GF-D8 (cell line): ENCODE measurements at regions not wholly inside any gene's neighbourhood (a gene's known extent, or its start where the extent isn't known, plus 50 kb on each side); places are given as distances from the start of the nearest gene placed in this dataset.

Source experiments
- DNase-seq: peaks from one replicate; lab custom pipeline; 2025; lab: John Stamatoyannopoulos, UW

- DNase-seq, result no peak
Observed at GRCh38 chr13:80666782-80667552, 326.0 kb upstream of the SPRY2 start.

- DNase-seq, result no peak
Observed at GRCh38 chr13:80665792-80666333, 324.9 kb upstream of the SPRY2 start.

- DNase-seq, result no peak
Observed at GRCh38 chr13:80664950-80665349, 324.0 kb upstream of the SPRY2 start.

- no peak for DNase-seq
Observed at GRCh38 chr13:80663788-80664187, 322.9 kb upstream of the SPRY2 start.

- no peak for DNase-seq
Observed at GRCh38 chr13:80658705-80659104, 317.8 kb upstream of the SPRY2 start.

- DNase-seq, result no peak
Observed at GRCh38 chr13:80656512-80656904, 315.6 kb upstream of the SPRY2 start.

GRCh38 chr13:80655778-80656511 is 315.0 kb upstream of the SPRY2 start:
- DNase-seq, result no peak

- DNase-seq, result no peak
Observed at GRCh38 chr13:80654638-80655249, 313.8 kb upstream of the SPRY2 start.

- no peak for DNase-seq
Observed at GRCh38 chr13:80649274-80649673, 308.3 kb upstream of the SPRY2 start.

- DNase-seq, result no peak
Observed at GRCh38 chr13:80642641-80643040, 301.7 kb upstream of the SPRY2 start.

GRCh38 chr13:80633251-80633650 is 292.3 kb upstream of the SPRY2 start:
- DNase-seq, result no peak

GRCh38 chr13:80630685-80631121 is 289.8 kb upstream of the SPRY2 start:
- DNase-seq, result peak; percentile 20

- no peak for DNase-seq
Observed at GRCh38 chr13:80618781-80619180, 277.9 kb upstream of the SPRY2 start.

- DNase-seq, result no peak
Observed at GRCh38 chr13:80612804-80613203, 271.9 kb upstream of the SPRY2 start.

GRCh38 chr13:80611310-80611709 is 270.4 kb upstream of the SPRY2 start:
- DNase-seq, result no peak

- DNase-seq, result no peak
Observed at GRCh38 chr13:80605716-80606115, 264.8 kb upstream of the SPRY2 start.

- DNase-seq, result no peak
Observed at GRCh38 chr13:80605011-80605410, 264.1 kb upstream of the SPRY2 start.

- DNase-seq, result no peak
Observed at GRCh38 chr13:80604098-80604497, 263.2 kb upstream of the SPRY2 start.

GRCh38 chr13:80603351-80603750 is 262.4 kb upstream of the SPRY2 start:
- DNase-seq, result no peak

GRCh38 chr13:80599765-80600164 is 258.8 kb upstream of the SPRY2 start:
- no peak for DNase-seq

GRCh38 chr13:80598189-80598588 is 257.3 kb upstream of the SPRY2 start:
- no peak for DNase-seq

GRCh38 chr13:80591976-80592740 is 251.2 kb upstream of the SPRY2 start:
- DNase-seq, result no peak
